ENCODE measurements at regions not wholly inside any gene's neighbourhood (a gene's known extent, or its start where the extent isn't known, plus 50 kb on each side); places are given as distances from the start of the nearest gene placed in this dataset.
"Not testable (repeated sequence)": the region's sequence is repeated elsewhere in the genome, so short reads cannot be mapped to it uniquely, and the experiment has no call there.

- CTCF ChIA-PET; H3K27ac Mint-ChIP-seq; H3K4me3 Mint-ChIP-seq; H3K27me3 Mint-ChIP-seq (ENCODE audit: low read depth); POLR2A ChIA-PET; ATAC-seq; H3K9me3 Mint-ChIP-seq; H3K4me1 Mint-ChIP-seq; DNase-seq (ENCODE audit: low spot score): not testable (repeated sequence)
- peaks cover 18% of the 10 kb centered on the region for H3K36me3 Mint-ChIP-seq
Measured at GRCh38 chr21:9039520-9040365, 1481.6 kb upstream of the TPTE start.

DNA sequence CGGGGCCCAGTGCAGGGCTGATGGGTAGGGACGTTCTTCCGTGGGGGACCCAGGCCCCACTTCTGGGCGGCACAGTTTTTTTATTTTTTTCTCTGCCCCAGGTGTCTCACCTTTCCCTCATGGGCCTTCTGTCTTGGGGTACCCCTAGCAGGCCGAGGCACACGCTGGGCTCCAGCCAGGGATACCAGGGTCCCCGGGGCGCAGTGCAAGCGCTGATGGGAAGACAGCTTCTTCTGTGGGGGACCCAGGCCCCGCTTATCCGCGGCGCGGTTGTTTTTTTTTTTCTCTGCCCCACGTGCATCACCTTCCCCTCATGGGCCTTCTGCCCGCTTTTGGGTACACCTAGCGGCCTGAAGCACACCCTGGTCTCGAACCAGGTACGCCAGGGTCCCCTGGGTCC, 1481.0 kb upstream of the TPTE start:
- DNase-seq (ENCODE audit: low spot score); H3K27me3 Mint-ChIP-seq (ENCODE audit: low read depth); H3K4me3 Mint-ChIP-seq; CTCF ChIA-PET; ATAC-seq; H3K27ac Mint-ChIP-seq; POLR2A ChIA-PET; H3K4me1 Mint-ChIP-seq; H3K9me3 Mint-ChIP-seq: not testable (repeated sequence)
- peaks cover 18% of the 10 kb centered on the region for H3K36me3 Mint-ChIP-seq

DNA sequence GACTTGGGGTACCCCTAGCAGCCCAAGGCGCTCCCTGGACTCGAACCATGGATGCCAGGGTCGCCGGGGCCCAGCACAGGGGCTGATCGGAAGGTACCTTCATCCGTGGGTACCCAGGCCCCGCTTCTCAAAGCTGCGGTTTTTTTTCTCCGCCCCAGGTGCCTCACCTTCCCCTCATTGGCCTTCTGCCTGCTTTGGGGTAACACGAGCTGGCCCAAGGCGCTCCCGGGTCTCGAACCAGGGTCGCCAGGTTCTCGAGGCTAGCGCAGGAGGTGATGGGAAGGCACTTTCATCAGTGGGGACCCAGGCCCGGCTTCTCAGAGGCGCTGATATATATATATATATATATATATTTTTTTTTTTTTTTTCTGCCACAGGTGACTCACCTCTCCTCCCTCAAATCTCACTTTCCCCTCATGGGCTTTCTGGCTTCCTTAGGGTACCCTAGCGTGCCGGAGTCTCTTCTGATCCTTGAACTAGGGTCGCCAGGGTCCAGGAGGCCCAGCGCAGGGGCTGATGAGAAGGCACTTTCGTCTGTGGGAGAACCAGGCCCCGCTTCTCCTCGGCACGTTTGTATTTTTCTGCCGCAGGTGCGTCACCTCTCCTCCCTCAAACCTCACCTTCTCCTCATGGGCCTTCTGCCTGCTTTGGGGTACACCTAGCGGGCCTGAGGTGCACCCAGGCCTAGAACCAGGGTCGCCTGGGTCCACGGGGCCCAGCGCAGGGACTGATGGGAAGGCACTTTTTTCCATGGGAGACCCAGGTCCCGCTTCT, 1480.0 kb upstream of the TPTE start:
- POLR2A ChIA-PET; H3K4me1 Mint-ChIP-seq; ATAC-seq; H3K9me3 Mint-ChIP-seq; H3K27me3 Mint-ChIP-seq (ENCODE audit: low read depth); CTCF ChIA-PET; DNase-seq (ENCODE audit: low spot score); H3K27ac Mint-ChIP-seq; H3K4me3 Mint-ChIP-seq: not testable (repeated sequence)
- peaks cover 18% of the 10 kb centered on the region for H3K36me3 Mint-ChIP-seq

DNA sequence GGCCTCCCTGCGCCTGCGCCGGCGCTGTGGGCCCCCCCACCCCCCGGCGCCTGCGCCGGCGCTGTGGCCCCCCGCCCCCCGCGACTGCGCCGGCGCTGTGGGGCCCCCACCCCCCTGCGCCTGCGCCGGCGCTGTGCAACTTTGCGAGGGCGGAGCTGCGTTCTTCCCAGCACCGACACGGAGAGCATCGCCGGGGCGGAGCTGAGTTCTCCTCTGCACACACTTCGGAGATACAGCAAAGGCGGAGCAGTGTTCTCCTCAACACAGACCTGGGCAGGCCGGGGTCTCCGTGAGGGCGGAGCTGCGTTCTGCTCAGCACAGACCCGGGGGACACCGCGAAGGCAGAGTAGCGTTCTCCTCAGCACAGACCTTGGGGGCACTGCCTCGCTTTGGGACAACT, 1478.3 kb upstream of the TPTE start:
- ATAC-seq; H3K27ac Mint-ChIP-seq; H3K9me3 Mint-ChIP-seq; H3K4me3 Mint-ChIP-seq; CTCF ChIA-PET; POLR2A ChIA-PET; H3K27me3 Mint-ChIP-seq (ENCODE audit: low read depth); H3K4me1 Mint-ChIP-seq; DNase-seq (ENCODE audit: low spot score): not testable (repeated sequence)
- H3K36me3 Mint-ChIP-seq = peaks cover 16% of the 10 kb centered on the region

DNA sequence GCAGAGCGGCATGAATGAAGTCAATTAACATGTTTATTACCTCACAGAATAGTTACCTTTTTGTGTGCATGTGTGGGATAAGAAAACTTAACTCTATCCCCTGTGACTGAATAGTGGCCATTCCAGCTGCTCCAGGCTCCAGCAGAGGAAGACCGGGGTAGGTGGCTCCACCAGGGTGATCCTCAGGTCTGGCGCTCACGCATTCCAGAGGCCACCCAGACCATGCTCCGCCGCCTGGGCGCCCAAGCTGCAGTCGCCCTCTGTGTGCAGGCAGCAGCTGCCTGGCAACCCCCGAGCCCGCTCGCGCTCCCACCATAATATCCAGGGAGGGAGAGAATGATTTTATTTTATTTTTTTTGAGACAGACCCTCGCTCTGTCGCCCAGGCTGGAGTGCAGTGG, 1474.5 kb upstream of the TPTE start:
- DNase-seq (ENCODE audit: low spot score); H3K27ac Mint-ChIP-seq; H3K36me3 Mint-ChIP-seq; H3K9me3 Mint-ChIP-seq; POLR2A ChIA-PET; ATAC-seq; H3K4me1 Mint-ChIP-seq; H3K27me3 Mint-ChIP-seq (ENCODE audit: low read depth); CTCF ChIA-PET; H3K4me3 Mint-ChIP-seq: not testable (repeated sequence)

- not testable (repeated sequence) for H3K9me3 Mint-ChIP-seq, ATAC-seq
Measured at GRCh38 chr21:9067515-9067914, 1453.9 kb upstream of the TPTE start.

GRCh38 chr21:9068622-9069021, 1452.8 kb upstream of the TPTE start:
- not testable (repeated sequence) for H3K4me1 Mint-ChIP-seq, H3K4me3 Mint-ChIP-seq

More at GRCh38 chr21:9067515-9067914, 1453.9 kb upstream of the TPTE start:
- DNase-seq (ENCODE audit: low spot score); H3K27ac Mint-ChIP-seq; H3K27me3 Mint-ChIP-seq (ENCODE audit: low read depth); H3K36me3 Mint-ChIP-seq; H3K4me3 Mint-ChIP-seq; H3K4me1 Mint-ChIP-seq; CTCF ChIA-PET; POLR2A ChIA-PET: not testable (repeated sequence)

DNA sequence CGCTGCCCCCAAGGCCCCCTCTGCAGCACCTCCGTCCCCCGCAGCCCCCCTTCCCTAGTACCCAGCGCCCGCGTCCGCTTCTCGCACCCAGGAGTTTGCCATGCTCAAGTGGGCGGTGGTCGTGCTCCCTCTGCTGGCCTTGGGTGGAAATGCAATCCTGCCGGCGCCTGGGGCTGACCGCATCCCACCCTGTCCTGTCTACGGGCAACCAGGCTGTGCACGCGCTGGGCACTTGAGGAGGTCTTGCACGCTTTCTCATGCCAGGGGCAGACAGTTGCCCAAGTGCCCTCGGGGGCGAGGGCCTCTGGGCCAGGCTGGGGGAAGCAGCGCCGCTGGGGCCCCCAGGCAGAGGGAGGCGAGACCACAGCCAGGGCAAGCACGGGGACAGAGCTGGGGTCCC, 1450.7 kb upstream of the TPTE start:
- H3K9me3 Mint-ChIP-seq; POLR2A ChIA-PET; H3K27me3 Mint-ChIP-seq (ENCODE audit: low read depth); ATAC-seq; H3K36me3 Mint-ChIP-seq; CTCF ChIA-PET; H3K27ac Mint-ChIP-seq; H3K4me1 Mint-ChIP-seq; H3K4me3 Mint-ChIP-seq; DNase-seq (ENCODE audit: low spot score): not testable (repeated sequence)

More at GRCh38 chr21:9068622-9069021, 1452.8 kb upstream of the TPTE start:
- H3K27ac Mint-ChIP-seq; DNase-seq (ENCODE audit: low spot score); H3K36me3 Mint-ChIP-seq; ATAC-seq; H3K9me3 Mint-ChIP-seq; POLR2A ChIA-PET; CTCF ChIA-PET; H3K27me3 Mint-ChIP-seq (ENCODE audit: low read depth): not testable (repeated sequence)

GRCh38 chr21:9073010-9073409, 1448.4 kb upstream of the TPTE start:
- DNase-seq (ENCODE audit: low spot score); POLR2A ChIA-PET; CTCF ChIA-PET; H3K4me1 Mint-ChIP-seq; H3K27me3 Mint-ChIP-seq (ENCODE audit: low read depth); H3K36me3 Mint-ChIP-seq; ATAC-seq; H3K27ac Mint-ChIP-seq; H3K4me3 Mint-ChIP-seq; H3K9me3 Mint-ChIP-seq: not testable (repeated sequence)

- ATAC-seq; POLR2A ChIA-PET; H3K36me3 Mint-ChIP-seq; H3K4me1 Mint-ChIP-seq; H3K27me3 Mint-ChIP-seq (ENCODE audit: low read depth); CTCF ChIA-PET; DNase-seq (ENCODE audit: low spot score); H3K9me3 Mint-ChIP-seq; H3K27ac Mint-ChIP-seq; H3K4me3 Mint-ChIP-seq: not testable (repeated sequence)
Measured at GRCh38 chr21:9074772-9075171, 1446.6 kb upstream of the TPTE start.

GRCh38 chr21:9083091-9083826, 1438.1 kb upstream of the TPTE start:
- H3K27me3 Mint-ChIP-seq (ENCODE audit: low read depth); DNase-seq (ENCODE audit: low spot score): not testable (repeated sequence)

DNA sequence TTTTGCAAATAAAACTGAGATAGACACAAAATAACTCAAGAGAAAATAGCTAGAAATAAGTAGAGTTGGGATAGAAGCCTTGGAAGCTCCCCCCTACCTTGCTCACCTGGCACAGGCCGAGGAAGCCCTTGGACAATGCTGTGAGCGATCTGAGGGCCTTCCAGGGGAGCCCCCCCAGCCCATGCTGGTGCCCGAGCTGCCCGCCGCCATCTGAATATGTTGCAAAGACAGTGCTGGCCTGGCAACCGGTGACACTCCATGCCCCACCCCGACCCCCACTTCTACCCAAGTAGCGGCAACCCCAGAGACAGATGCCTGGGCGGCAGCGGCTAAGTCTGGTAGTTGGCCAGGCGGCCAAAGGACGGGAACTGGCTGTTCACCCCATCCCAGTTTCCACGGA, 1435.1 kb upstream of the TPTE start:
- H3K9me3 Mint-ChIP-seq; DNase-seq (ENCODE audit: low spot score); CTCF ChIA-PET; H3K27ac Mint-ChIP-seq; H3K4me3 Mint-ChIP-seq; ATAC-seq; H3K36me3 Mint-ChIP-seq; H3K4me1 Mint-ChIP-seq; H3K27me3 Mint-ChIP-seq (ENCODE audit: low read depth); POLR2A ChIA-PET: not testable (repeated sequence)

More at GRCh38 chr21:9083091-9083826, 1438.1 kb upstream of the TPTE start:
- H3K9me3 Mint-ChIP-seq, ATAC-seq, POLR2A ChIA-PET, CTCF ChIA-PET, H3K4me1 Mint-ChIP-seq, H3K4me3 Mint-ChIP-seq, H3K36me3 Mint-ChIP-seq, H3K27ac Mint-ChIP-seq: not testable (repeated sequence)

Measured in WTC11 (cell line).